Activated CD4-positive, alpha-beta T cell treated with anti-CD3 and anti-CD28 coated beads for 24 hours (primary cell): ENCODE measurements at regions not wholly inside any gene's neighbourhood (a gene's known extent, or its start where the extent isn't known, plus 50 kb on each side); places are given as distances from the start of the nearest gene placed in this dataset.

ENCODE experiments used
- DNase-seq, 2 donors: peaks; one replicate each; pipeline ENCODE4 v3.0.0-alpha.2; 2020; ENCODE audit warnings: low read depth in 2 of 2

GRCh38 chr14:24693353-24693737 lies 59.4 kb upstream of the GZMB start:
- no peak for DNase-seq

- DNase-seq = peak in 1 of 2 donors; percentile 8
Observed at GRCh38 chr14:24692382-24693352, 58.7 kb upstream of the GZMB start.

GRCh38 chr14:24690492-24690891 lies 56.5 kb upstream of the GZMB start:
- no peak for DNase-seq

GRCh38 chr14:24688030-24688658 lies 54.2 kb upstream of the GZMB start:
- no peak for DNase-seq
